Panc1 (cell line): ENCODE measurements at regions not wholly inside any gene's neighbourhood (a gene's known extent, or its start where the extent isn't known, plus 50 kb on each side); places are given as distances from the start of the nearest gene placed in this dataset.

ENCODE experiments used
- CTCF ChIP-seq: fragments of 450-650 bp; IDR thresholded peaks from 2 replicates; pipeline ENCODE4 v1.5.1; 2017; ENCODE audit warnings: mild to moderate bottlenecking
- POLR2AphosphoS5 ChIP-seq: IDR thresholded peaks from 2 replicates; pipeline ENCODE4 v1.6.1; 2012; ENCODE audit warnings: mild to moderate bottlenecking, low read depth, low read length, moderate library complexity
- REST ChIP-seq, 2 experiments: IDR thresholded peaks; 2 replicates each; pipeline ENCODE4 v1.6.1; 2011 to 2012; ENCODE audit warnings: low read depth in 2 of 2, control low read depth in 1 of 2, low read length in 1 of 2, mild to moderate bottlenecking in 1 of 2, moderate library complexity in 1 of 2; ENCODE audit not compliant: insufficient read depth in 1 of 2

GRCh38 chr20:12354725-12355124 is 437.0 kb downstream of the BTBD3 start:
- TF ChIP-seq POLR2AphosphoS5 (no peak), CTCF (no peak), REST (IDR thresholded peaks at IDR 0.05; ENCODE audit: insufficient read depth in 1 of 2, low read depth in 2 of 2, low read length in 1 of 2) (no peak)
